ENCODE measurements at regions not wholly inside any gene's neighbourhood (a gene's known extent, or its start where the extent isn't known, plus 50 kb on each side); places are given as distances from the start of the nearest gene placed in this dataset.

- DNase-seq (ENCODE audit: low spot score) = no peak
These were observed 794.8 kb downstream of the HACE1 start for GRCh38 chr6:104064876-104065275.

- DNase-seq (ENCODE audit: low spot score) = no peak
These were observed 809.3 kb downstream of the HACE1 start for GRCh38 chr6:104050455-104050854.

GRCh38 chr6:104046426-104046825, 813.3 kb downstream of the HACE1 start:
- DNase-seq (ENCODE audit: low spot score) = no peak

GRCh38 chr6:104031346-104031745, 828.4 kb downstream of the HACE1 start:
- no peak for DNase-seq (ENCODE audit: low spot score)

GRCh38 chr6:104022126-104022525, 837.6 kb downstream of the HACE1 start:
- no peak for DNase-seq (ENCODE audit: low spot score)

GRCh38 chr6:104019075-104019753, 840.5 kb downstream of the HACE1 start:
- no peak for DNase-seq (ENCODE audit: low spot score)

GRCh38 chr6:104017410-104018381, 842.0 kb downstream of the HACE1 start:
- DNase-seq (ENCODE audit: low spot score) = no peak

- DNase-seq (ENCODE audit: low spot score) = no peak
These were observed 845.4 kb downstream of the HACE1 start for GRCh38 chr6:104014163-104014959.

- DNase-seq (ENCODE audit: low spot score) = no peak
These were observed 846.3 kb downstream of the HACE1 start for GRCh38 chr6:104013312-104013971.

GRCh38 chr6:104010897-104011296, 848.8 kb downstream of the HACE1 start:
- DNase-seq (ENCODE audit: low spot score) = no peak

GRCh38 chr6:104003803-104004516, 855.8 kb downstream of the HACE1 start:
- DNase-seq (ENCODE audit: low spot score) = no peak

GRCh38 chr6:103995571-103995970, 864.1 kb downstream of the HACE1 start:
- no peak for DNase-seq (ENCODE audit: low spot score)

GRCh38 chr6:103983860-103984259, 875.9 kb downstream of the HACE1 start:
- no peak for DNase-seq (ENCODE audit: low spot score)

- no peak for DNase-seq (ENCODE audit: low spot score)
These were observed 876.7 kb downstream of the HACE1 start for GRCh38 chr6:103983011-103983410.

GRCh38 chr6:103982574-103982973, 877.1 kb downstream of the HACE1 start:
- DNase-seq (ENCODE audit: low spot score) = no peak

GRCh38 chr6:103979308-103979707, 880.4 kb downstream of the HACE1 start:
- DNase-seq (ENCODE audit: low spot score) = no peak

- no peak for DNase-seq (ENCODE audit: low spot score)
These were observed 922.3 kb downstream of the HACE1 start for GRCh38 chr6:103937389-103937788.

GRCh38 chr6:103925317-103925716, 934.4 kb downstream of the HACE1 start:
- no peak for DNase-seq (ENCODE audit: low spot score)

- no peak for DNase-seq (ENCODE audit: low spot score)
These were observed 949.7 kb downstream of the HACE1 start for GRCh38 chr6:103910018-103910417.

GRCh38 chr6:103908898-103909297, 950.8 kb downstream of the HACE1 start:
- no peak for DNase-seq (ENCODE audit: low spot score)

GRCh38 chr6:103895136-103895535, 964.6 kb downstream of the HACE1 start:
- DNase-seq (ENCODE audit: low spot score) = no peak
